GM21381 (cell line): ENCODE measurements at regions not wholly inside any gene's neighbourhood (a gene's known extent, or its start where the extent isn't known, plus 50 kb on each side); places are given as distances from the start of the nearest gene placed in this dataset.

Experiments
- ATAC-seq: cut with Tn5 transposase; IDR thresholded peaks from one replicate; pipeline ENCODE4 v1.9.1; 2021; ENCODE audit warnings: mild to moderate bottlenecking, moderate library complexity; ENCODE audit not compliant: unreplicated experiment

DNA sequence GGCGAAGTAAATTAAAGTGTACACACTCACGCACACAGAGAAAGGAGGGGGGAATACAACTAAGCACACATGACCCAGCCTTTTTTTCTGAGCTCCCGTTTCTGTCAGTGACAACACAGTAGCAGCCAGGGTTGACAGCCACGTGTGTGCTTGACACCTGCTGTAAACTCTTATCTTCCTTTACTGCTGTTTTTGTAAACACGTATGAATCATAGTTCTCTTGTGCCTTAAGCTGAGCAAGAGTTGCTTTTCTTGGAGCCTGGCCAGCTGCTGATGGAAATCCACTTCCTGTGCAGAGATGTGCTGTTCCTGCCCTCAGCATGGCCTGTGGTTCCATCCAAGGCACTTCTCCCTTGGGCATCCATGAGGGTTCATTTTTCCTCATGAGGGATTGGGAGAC, 561.9 kb downstream of the GALR1 start:
- no peak for ATAC-seq

DNA sequence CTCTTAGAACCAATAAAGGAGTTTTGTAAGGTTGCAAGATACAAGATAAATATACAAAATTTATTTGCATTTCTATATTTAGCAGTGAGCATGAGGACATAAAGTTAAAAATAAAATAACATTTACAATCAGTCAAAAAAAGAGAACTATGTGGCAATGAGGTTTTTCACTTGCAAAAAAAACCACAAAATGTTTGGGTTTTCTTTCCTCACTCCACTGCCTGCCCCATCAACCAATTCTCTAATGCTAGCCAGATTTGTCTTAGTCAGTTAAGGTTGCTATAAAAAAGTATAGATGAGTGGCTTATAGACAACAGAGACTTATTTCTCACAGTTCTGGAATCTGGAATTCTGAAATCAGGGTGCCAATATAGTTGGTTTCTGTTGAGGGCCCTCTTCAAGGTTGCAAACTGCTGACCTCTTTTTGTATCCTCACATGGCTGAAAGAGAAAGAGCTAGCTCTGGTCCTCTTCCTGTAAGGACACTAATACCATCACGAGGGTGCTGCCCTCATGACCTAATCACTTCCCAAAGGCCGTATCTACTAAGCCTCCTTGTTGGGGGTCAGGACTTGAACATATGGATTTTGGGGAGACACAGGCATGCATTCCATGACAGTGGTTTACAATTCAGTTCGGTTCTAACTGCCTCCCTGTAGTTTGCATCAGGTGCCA, 566.2 kb downstream of the GALR1 start:
- ATAC-seq, result no peak

DNA sequence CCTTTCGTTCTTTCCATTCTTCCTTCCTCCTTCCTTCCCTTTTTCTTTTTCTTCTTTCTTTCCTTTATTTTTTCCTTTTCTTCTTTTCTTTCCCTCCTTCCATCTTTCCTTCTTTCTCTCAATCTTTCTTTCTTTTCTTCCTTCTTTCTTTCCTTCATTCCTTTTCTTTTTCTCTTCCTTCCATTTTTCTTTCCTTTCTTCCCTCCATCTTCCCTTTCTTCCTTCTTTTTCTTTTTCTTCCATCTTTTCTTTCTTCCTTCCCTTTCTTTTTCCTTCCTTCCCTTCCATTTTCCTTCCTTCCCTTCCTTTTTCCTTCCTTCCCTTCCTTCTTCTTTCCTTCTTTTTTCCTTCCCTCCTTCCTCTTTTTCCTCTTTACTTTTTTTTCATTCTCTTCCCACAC, 568.7 kb downstream of the GALR1 start:
- ATAC-seq, result no peak

DNA sequence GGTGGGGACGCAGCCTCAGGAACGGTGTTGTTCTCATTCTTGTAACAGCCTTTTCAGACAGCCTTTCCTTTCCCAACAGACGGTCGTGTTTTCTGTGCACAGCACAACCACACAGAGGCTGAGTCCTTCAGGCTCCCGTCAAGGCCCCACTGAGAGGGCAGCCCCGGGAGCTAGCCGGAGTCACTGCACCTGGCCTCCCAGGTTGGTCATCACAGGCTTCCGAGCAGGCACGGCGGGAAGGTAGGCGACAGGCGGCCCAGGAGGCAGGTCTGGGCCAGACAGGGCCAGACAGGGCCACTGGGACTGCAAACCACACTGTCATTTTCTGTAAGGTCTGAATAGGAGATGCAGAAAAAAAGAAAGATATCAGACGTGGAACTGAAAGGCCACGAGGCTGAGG, 570.8 kb downstream of the GALR1 start:
- no peak for ATAC-seq

DNA sequence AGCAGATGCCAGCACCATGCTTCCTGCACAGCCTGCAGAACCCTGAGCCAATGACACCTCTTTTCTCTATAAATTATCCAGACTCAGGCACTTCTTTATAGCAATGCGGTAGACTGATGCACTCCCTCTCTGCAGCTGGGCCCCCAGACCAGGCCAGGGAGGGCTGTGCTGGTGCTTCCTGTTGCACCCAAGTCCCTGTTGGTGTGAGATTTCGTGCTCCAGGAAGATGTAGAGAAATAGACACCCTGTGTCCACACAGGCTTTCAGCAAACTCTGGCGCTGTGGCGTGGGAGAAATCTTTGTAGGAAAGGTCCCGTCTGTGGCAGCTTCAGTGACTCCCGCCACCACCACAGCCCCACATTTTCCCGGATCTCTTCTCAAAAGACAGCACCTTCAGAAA, 572.2 kb downstream of the GALR1 start:
- no peak for ATAC-seq

DNA sequence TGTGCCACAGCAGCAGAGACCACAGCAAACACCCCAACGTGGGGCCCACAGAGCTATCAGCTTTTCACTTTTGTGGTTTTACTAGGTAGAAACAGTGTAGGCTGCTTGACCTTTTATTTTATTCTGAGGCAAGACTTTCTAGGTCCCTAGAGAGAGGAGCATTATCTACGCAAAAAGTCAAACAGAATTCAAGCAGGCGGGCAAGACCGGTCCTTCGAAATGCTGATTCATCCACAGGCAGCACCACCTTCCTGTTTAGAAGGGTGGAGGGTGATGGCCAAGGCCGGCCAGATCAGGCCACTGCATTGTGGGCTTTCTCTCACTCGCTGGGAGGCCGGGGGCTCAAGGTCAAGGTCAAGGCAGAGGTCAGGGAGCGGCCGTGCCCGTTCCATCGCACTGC, 573.0 kb downstream of the GALR1 start:
- no peak for ATAC-seq

DNA sequence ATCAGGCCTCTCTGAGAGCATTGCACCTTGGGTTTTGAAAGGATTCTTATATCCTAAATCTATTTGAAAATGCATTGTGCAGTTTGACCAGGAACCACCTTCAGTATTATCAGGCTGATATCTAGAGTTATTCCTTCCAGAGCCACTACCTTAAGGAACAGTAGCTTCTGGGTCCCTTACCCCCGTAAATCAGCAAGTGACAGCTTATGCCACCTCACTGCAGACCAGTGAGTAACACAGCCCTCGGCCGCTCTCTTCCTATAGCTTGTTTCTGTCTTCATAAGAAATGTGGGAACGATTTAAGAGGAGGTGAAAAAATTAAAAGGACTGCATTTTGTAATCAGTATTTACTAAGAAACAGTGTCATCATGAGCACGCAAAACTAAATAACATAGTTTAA, 584.2 kb downstream of the GALR1 start:
- no peak for ATAC-seq

DNA sequence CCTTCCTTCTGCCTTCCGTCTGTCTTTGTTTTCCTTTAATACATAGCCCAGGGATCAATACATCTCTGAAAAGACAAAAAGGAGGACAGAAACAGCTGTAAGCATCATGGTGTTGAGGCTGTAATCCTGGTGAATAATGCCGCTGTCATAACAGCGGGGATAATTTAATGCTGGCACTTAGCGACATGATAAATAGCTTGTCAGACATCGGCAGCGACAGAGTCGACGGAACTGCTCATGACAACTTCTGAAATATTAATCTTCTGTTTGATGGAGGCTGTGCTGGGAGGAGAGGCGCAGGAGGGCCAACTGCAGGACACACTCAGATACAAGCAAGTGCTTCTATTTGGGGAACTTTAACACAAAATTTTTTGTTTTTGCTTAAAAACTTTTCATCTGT, 602.2 kb downstream of the GALR1 start:
- ATAC-seq, result no peak

DNA sequence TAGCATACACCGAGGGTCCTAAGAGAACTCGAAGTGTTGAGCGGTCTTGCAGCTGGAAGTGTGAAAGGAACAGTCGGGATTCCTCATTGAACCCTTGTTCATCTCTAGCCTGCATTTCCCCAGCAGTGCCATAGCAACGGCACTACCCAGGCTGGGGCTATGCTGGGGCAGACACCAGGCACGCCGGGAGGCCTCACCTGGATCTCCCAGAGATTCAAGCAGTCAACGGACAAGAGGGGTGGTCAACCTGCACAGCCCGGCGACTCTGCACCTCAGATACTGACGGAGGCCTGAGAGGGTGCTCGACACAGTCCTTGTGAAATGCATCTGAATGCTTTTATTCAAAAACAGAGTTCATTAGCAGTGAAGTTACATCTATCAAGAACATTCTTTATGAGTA, 604.2 kb downstream of the GALR1 start:
- no peak for ATAC-seq

DNA sequence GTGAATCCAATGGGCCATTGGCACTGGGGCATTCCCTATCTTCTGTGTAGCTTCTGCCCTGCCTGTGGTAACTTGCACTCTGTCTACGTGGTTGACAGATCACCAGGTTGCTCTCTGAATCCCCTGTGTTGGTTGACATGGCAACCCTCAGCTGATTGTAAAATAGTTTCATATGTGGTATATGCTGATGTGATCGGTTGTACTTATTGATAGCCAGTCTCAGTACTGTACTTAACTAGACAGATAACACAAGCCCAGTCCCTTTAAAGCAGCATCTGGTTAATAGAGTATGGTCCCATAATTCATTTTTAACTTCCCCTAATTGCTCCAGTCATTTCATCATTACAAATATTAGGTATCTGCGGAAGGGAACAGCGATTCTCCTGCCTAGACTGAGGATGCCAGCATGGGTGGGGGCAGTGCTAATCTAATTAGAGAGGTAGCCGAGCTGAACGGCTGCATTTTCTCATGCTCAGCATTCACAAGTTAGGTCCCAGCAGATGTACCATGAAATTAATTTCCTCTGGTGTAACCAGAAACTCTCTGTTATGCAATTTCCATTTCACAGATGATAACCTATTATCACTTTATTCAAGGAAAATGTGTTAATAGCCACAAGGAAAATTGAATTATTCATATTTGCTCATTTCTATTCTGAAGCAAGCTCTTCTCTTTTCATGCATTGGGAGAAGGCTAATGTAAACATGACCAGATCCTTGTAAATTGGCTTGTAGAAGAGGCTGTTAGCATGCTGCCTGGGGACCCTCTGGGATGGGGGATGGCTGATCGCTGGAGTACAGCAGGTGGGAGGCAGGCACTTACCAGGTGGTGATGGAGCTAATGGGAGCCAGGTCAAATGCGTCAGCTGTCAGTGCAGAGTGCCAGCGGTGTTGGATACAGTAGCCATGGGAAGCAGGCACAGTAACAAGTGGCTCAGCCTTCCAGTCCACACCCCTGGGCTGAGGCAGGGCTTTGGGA, 608.3 kb downstream of the GALR1 start:
- no peak for ATAC-seq

DNA sequence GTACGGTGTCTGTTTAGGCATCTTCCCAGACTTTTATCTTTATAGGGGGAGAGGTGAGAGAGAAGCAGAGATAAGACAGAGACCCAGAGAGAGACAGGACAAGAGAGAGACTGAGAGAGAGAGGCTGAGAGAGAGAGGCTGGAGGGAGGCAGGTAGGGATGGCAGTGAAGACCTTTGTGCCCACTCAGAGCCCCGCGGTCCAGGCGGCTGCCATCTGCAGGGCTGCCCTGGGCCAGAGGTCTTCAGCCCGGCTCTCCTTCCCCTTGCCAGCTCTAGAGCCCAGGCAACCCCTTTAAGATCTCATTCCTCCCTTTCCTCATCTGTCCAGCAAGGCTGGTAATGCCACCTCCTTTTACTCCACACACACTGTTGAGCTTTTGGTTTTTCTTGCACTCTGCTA, 610.0 kb downstream of the GALR1 start:
- no peak for ATAC-seq

DNA sequence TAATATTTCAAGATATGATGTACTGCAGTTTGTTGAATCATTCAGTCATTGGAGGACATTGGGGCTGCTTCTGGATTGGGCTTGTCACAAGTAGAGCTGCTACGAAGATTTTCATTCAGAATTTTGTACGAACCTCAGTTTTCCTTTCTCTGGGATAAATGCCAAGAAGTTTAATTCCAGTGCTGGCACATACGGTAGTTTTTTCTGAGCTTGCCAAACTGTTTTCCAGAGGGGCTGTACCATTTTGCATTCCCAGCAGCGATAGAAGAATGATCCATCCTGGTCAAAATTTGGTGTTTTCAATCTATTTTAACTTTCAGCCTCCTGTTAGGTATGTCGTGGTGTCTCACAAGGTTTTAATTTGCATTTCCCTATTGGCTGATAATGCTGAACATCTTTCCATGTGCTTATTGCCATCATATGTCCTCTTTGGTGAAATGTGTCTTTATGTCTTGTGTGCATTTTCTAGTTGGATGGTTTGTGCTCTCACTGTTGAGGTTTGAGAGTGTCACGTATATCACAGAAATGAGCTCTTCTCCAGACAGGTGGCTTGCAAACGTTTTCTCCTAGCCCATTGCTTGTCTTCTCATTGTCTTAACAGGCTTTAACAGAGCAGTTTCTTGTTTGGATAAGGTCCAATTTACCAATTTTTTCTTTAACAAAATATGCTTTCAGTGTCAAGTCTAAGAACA, 612.6 kb downstream of the GALR1 start:
- ATAC-seq, result no peak

DNA sequence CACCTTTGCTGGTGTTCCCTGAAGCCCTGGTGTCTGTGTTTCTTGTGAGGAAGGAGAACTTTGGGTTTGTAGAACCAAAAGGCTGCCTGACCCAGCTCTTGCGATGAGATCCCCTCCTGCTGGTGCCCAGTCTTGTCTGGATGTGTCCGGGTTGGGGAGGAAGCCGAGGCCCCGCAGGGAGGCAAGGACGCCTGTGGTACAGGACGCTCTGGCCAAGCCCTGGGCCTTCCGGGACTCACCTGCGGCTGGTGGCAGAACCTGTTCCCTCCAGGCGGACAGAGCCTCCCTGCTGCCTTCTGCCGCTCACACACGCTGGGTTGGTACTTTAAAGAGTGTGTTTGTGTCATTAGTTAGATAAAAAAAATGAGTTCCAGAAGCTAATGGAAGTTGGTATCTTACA, 616.2 kb downstream of the GALR1 start:
- no peak for ATAC-seq

DNA sequence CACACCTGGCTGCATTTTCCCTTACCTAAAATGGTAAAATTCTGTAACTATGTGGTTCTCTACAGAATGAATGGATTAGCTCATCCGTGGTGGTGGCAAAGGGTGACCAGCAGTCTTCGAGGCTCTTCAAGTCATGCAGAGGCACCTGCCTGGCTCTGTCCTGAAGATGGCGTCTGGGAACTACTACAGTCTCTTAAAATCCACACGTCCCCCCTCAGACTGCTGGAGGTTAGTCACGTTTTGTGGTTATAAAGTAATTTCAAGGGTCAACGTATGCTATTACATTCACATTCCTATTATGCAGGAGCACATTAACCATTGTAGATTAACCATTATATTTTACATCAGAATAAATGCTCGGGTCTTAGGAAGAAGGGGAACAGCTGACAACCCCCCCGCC, 616.7 kb downstream of the GALR1 start:
- ATAC-seq, result no peak

DNA sequence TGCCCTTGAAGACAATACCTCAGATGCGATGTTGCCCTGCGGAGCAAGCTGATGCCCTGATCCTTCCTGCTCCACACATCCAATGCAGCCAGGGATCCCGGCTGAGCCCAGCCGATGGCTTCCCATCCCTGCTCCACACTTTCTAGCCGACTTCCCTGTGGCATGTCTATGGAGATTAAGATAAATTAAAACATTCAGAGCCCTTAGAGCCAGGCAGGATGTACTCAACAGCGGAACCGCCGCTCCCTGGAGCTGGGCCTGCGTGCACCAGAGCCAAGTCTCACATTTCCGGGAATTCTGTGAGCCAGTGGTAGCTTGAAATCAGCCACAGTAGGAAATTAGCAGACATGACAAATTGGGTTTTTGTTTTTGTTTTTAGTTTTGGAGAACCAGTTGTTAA, 620.6 kb downstream of the GALR1 start:
- ATAC-seq, result no peak

DNA sequence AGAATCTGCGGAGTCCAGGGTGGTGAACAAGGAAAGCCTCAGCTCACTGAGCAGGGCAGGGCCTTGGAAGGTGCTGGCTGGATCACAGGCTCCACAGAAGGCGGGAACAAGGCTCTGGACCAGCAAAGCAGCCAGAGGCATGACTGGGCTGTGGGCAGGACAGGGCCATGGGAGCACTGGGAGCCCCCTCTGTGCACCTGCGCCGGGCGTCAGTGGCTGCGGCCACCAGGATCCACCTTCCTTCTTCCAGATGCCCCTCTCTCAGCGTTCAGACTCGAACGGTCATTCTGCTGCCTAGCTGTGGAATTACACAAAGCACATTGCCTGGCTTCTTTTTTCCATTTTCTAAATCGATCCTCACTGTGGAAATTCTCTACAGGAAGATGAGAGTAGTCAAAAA, 621.2 kb downstream of the GALR1 start:
- ATAC-seq, result no peak

DNA sequence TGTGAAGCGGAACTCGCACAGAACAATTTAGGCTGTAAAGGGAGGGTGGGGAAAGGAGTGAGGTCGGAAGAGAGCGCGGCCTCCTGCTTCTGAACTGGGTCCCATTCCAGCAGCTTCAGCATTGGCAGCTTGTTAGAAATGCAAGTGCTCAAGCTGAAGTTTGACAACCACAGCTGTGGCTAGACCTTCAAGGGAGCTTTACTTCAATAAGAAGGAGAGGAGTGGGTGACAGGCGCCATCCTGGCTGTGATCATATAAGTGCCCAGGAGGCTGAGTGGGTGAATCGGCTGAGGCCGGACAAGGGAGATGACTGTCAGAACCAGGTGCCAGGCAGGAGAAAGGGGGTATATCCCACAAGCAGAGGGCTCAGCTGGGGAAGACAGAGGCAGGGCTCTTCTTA, 622.5 kb downstream of the GALR1 start:
- no peak for ATAC-seq

DNA sequence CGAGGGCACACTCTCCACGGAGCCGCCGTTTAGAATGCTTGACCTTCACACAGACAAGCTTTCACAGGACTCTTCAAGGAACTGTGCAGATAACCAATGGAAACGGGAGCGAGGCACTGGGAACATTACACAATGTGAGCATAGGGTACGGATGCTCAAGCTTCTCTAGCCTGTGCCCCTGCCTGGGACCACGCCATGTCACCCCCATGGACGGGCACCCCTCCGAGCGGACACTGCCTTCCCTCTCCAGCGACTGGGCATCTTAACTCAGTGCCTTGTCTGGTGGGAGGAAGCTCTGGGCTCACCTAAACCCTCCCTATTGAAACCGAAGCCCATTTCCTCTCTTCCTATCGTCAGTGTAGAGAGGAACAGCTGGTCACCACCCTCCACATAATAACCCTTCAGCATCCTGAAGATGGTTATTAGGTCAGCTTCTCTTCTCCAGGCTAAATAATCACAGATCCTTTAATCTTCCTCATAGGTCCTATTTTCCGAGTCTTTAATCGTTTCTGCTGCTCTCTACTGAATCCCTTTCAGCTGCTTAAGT, 626.7 kb downstream of the GALR1 start:
- no peak for ATAC-seq

DNA sequence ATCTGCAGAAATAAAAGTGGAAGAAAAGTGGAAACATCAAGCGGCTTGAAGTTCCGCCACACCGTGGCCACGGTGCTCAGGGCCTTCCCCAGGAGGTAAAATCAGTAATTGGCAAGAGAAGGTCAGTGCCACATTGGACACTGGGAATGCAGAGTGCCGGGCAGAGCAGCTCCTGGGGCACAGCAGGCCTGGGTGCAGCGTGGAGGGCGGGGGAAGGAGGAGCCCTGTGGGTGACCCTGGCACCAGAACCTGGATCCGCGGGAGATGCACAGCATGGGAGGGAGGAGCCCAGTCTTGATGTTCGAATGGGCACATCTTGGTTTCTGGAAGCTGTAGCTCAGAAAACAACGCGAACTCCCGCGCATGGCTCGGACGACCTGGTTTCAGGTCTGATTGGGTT, 630.2 kb downstream of the GALR1 start:
- no peak for ATAC-seq

DNA sequence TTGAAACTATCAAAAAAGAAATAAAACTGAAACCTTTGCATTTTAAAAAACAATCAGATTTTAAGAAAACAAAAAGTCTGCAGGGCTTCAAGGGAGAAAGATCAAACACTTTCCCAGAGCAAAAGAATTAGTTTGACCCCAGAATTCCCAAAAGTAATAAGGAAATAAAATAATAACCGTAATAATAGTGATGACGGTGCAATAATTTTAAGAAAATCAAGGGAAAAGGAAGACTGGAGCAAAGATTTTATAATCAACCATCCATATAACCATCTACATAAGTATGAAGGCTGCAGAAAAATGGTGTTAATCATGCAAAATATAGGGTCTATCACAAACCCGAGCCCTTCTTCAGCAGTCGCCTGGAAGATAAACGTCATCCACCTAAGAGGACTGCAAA, 634.8 kb downstream of the GALR1 start:
- ATAC-seq, result no peak

DNA sequence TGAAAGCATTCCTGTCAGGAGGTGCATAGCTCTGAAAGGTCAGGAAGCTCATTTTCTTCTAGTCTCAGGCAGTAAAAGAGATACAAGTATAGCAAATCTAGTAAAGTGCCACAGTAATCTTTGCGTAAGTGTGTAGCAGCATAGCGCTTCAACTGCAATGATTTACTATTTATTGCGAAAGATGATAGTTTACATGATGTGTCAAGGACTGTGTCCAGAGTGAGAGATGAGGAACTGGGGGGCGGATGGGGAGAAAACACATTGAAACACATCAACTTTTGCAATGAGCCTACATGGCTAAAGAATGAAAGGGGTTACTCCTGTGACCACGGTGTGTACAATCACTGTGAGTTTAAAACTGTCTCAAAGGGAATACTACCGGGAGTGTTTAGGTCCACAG, 644.4 kb downstream of the GALR1 start:
- no peak for ATAC-seq

DNA sequence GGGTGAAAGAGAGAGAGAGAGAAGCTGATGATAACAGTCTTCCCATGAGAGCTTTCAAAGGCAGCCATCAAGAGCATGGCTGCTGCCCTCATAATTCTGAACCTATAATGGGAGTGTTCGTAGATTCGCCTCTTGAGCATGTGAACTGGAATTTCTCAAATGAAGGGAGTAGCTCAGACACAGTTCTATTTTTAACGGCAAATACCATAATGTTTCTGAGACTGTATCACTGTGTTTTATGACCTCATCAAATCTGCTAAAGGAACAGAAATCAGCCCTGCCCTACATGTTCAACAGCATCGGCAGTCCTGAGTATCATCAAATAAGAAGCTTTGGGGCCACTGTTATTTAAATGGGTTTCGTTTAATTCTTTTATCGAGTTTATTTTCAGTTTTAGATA, 645.6 kb downstream of the GALR1 start:
- no peak for ATAC-seq
